ENCODE measurements at regions not wholly inside any gene's neighbourhood (a gene's known extent, or its start where the extent isn't known, plus 50 kb on each side); places are given as distances from the start of the nearest gene placed in this dataset.

DNA sequence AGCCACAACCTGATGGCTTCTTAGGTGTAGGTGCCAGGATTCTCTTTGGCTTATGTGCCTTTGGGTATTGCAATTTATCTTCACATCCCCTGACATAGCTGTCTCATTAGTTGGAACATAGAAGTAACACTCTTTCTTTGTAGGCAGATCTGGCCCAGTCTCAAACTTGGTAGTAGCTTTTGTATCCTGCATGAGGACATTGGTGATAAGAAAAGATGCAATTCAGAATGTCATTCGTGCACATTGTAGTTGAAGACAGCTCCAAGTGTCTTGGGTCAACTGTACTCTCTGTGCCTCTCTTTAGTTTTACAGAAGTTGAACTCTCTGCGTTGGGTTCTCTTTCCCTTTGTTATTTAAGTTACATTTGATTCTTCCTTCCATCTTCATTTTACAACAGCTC lies 69.6 kb upstream of the BCL11A start:
- FAIRE-seq (no peak), DNase-seq (ENCODE audit: insufficient read length, low spot score) (no peak)
- TF ChIP-seq, protein P1, sequence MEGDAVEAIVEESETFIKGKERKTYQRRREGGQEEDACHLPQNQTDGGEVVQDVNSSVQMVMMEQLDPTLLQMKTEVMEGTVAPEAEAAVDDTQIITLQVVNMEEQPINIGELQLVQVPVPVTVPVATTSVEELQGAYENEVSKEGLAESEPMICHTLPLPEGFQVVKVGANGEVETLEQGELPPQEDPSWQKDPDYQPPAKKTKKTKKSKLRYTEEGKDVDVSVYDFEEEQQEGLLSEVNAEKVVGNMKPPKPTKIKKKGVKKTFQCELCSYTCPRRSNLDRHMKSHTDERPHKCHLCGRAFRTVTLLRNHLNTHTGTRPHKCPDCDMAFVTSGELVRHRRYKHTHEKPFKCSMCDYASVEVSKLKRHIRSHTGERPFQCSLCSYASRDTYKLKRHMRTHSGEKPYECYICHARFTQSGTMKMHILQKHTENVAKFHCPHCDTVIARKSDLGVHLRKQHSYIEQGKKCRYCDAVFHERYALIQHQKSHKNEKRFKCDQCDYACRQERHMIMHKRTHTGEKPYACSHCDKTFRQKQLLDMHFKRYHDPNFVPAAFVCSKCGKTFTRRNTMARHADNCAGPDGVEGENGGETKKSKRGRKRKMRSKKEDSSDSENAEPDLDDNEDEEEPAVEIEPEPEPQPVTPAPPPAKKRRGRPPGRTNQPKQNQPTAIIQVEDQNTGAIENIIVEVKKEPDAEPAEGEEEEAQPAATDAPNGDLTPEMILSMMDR (IDR thresholded peaks at IDR 0.05; ENCODE audit: insufficient read depth, missing control alignments): no peak

DNA sequence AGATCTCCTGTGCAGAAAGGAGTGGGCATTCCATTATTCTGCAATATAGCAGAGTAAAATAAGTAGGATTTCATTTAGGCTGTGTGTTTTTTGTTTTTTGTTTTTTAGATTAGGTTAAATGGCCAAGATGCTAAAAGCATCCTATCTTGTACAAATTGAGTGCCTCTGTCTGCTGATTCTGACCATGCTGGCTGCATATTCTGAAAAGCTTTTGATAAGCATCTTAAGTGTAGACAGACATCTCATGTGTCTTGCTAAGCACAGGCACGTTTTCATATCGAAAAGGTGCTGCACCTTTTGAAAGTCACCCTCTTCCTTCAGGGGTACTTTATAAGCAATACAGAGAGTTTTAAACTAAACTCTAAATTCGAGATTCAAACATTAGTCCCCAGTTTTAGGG lies 74.0 kb upstream of the BCL11A start:
- no peak for FAIRE-seq

DNA sequence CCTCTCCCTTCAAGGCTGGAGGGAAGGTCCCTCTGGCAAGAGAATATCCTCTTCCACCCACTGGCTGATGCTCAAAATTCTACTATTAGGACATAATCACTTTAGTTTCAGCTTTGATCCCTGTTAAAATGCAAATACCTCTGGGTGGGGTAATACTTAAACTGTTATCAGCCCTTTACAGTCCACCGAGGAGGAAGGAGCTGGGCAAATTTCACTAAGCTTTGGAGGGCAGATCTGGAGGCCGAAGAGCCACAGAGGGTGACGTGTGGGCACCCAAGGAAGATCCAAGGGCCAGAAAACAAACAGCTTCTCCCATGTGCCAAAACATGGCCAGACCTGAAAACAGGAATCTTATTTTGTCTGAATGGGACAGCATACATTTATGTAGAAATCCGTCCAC lies 74.6 kb upstream of the BCL11A start:
- DNase-seq (ENCODE audit: insufficient read length, low spot score): no peak
- TF ChIP-seq, protein P1 (IDR thresholded peaks at IDR 0.05; ENCODE audit: insufficient read depth, missing control alignments): no peak
- FAIRE-seq: no peak

More for the DNA sequence above, 74.0 kb upstream of the BCL11A start:
- TF ChIP-seq, protein P1 (IDR thresholded peaks at IDR 0.05; ENCODE audit: insufficient read depth, missing control alignments): no peak
- no peak for DNase-seq (ENCODE audit: insufficient read length, low spot score)

DNA sequence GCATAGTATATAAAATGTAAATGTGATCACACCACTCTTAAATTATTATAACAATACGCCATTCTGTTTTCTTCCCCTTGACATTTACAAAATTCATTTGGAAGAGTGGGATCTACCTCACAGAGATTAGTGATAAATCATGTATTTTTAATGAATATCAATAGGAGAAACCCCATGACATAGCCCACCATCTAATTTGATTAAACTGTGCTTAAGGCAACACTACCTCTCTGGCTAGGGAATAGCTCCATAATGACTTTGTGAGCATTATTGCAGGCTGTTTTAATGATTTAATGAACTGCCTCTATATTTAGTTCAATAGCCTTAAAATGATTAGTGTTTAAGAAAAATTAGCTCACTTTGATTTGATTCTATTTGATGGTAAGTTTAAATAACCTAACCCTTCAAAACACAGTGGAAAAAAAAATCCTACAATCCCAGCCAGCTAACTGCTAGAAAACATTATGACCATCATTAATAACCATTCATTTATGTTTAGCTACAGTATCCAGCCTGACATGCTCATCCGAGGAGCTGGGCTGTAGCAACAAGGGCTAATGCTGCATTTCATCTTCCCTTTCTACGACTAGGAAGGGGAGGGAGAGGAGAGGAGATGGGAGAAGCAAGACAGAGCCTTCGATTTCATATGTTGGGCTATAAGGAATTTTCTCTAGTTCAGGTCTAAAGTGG lies 75.3 kb upstream of the BCL11A start:
- TF ChIP-seq, protein P1 (IDR thresholded peaks at IDR 0.05; ENCODE audit: insufficient read depth, missing control alignments): no peak
- no peak for FAIRE-seq
- no peak for DNase-seq (ENCODE audit: insufficient read length, low spot score)

DNA sequence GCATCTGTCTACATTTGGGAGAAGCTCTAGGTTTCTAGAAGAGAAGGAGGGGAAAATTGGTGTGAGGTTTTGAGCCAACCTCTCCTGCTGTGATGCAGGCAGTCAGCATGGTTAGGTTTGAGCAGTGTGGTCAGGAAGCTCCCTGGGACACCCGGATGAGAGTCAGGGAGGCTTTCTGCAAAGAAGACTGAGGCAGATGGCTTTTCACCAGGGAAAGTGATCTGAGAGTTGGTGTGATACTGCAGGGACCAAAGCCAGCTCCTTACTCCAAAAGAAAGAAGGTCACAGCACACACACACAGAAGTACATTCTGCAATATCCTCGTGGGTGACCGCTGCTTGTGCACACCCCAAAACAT lies 75.8 kb upstream of the BCL11A start:
- FAIRE-seq (no peak), DNase-seq (ENCODE audit: insufficient read length, low spot score) (no peak)
- TF ChIP-seq, protein P1 (IDR thresholded peaks at IDR 0.05; ENCODE audit: insufficient read depth, missing control alignments): no peak

DNA sequence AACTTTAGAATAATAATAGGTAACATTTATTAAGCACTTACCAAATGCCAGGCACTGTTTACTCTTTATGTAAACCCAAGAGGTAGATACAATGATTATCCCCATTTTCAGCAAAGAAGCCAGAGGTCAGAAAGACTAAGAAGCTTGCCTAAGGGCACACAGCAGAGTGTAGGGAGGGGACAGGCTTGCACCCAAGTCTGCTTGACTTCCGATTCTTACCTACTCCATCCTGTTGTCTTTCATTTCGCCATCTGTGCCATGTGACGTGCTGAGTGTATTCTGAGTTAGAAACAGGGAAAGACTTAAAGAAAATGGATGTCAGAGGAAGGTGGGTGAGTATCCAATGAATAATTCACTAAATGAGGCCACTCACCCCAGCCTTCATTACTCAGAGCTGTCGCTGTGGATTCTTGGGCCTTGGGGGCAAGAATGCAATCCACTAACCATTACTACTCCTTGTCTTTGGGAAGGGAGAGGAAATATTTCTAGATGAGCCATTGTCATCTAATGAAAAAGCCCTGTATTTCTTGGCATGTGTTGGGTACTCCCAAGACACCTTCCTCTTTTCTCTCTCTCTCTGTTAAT lies 76.4 kb upstream of the BCL11A start:
- no peak for DNase-seq (ENCODE audit: insufficient read length, low spot score)
- FAIRE-seq: no peak
- TF ChIP-seq, protein P1 (IDR thresholded peaks at IDR 0.05; ENCODE audit: insufficient read depth, missing control alignments): no peak

DNA sequence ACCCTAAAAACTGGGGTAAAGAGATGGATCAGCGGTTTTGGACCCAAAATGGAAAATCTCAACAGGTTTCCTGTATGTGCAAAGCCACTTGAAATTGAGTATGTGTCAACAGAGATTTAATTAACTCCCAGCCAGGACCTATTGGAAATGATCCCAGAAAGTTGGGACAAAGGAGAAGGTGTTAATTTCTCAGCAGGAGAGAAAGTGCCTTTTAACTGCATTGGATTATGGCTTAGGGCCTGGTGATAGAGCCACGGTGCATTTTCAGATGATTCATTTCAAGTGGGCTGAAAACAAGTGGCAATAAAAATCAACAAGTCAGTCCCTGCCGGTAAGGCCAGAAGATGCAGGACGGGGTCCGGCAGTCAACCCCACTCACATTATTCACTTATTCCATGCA lies 80.2 kb upstream of the BCL11A start:
- TF ChIP-seq, protein P1 (IDR thresholded peaks at IDR 0.05; ENCODE audit: insufficient read depth, missing control alignments): no peak
- no peak for FAIRE-seq
- DNase-seq (ENCODE audit: insufficient read length, low spot score): no peak
